Endothelial cell (in vitro differentiated cells): ENCODE measurements at regions not wholly inside any gene's neighbourhood (a gene's known extent, or its start where the extent isn't known, plus 50 kb on each side); places are given as distances from the start of the nearest gene placed in this dataset.
"Not testable (repeated sequence)": the region's sequence is repeated elsewhere in the genome, so short reads cannot be mapped to it uniquely, and the experiment has no call there.

ENCODE experiments used
- DNase-seq: peaks from one replicate; pipeline ENCODE4 v3.0.0; 2021; ENCODE audit warnings: low spot score
- H3K27ac Mint-ChIP-seq: one replicate; pipeline ENCODE4 v1.8.0; 2021; ENCODE audit warnings: mixed read lengths, inconsistent platforms; ENCODE audit not compliant: unreplicated experiment
- H3K27me3 Mint-ChIP-seq: one replicate; pipeline ENCODE4 v1.8.0; 2021; ENCODE audit warnings: mild to moderate bottlenecking, moderate library complexity, mixed read lengths, inconsistent platforms; ENCODE audit not compliant: unreplicated experiment
- H3K36me3 Mint-ChIP-seq: one replicate; pipeline ENCODE4 v1.8.0; 2021; ENCODE audit warnings: mild to moderate bottlenecking, low read depth, mixed read lengths, inconsistent platforms; ENCODE audit not compliant: unreplicated experiment
- H3K4me1 Mint-ChIP-seq: one replicate; pipeline ENCODE4 v1.8.0; 2021; ENCODE audit warnings: mild to moderate bottlenecking, mixed read lengths, inconsistent platforms; ENCODE audit not compliant: unreplicated experiment
- H3K4me3 Mint-ChIP-seq: one replicate; pipeline ENCODE4 v1.8.0; 2021; ENCODE audit warnings: mild to moderate bottlenecking, mixed read lengths, inconsistent platforms; ENCODE audit not compliant: unreplicated experiment
- H3K9me3 Mint-ChIP-seq: one replicate; pipeline ENCODE4 v1.8.0; 2021; ENCODE audit warnings: mixed read lengths, inconsistent platforms; ENCODE audit not compliant: unreplicated experiment
- TF ChIP-seq, protein P1 (sequence below): fragments of 200-600 bp; sonication (generic); IDR thresholded peaks from one replicate; pipeline ENCODE4 v1.5.0; 2021; ENCODE audit warnings: antibody characterized with exemption; ENCODE audit not compliant: unreplicated experiment

- DNase-seq: no peak
- no peak overlapping the region for H3K4me3 Mint-ChIP-seq
- no peaks in the 10 kb centered on the region for H3K36me3 Mint-ChIP-seq
- H3K4me1 Mint-ChIP-seq: peaks cover 3% of the 10 kb centered on the region
- no peak overlapping the region for H3K27ac Mint-ChIP-seq
- no peaks in the 10 kb centered on the region for H3K27me3 Mint-ChIP-seq
- TF ChIP-seq, protein P1, sequence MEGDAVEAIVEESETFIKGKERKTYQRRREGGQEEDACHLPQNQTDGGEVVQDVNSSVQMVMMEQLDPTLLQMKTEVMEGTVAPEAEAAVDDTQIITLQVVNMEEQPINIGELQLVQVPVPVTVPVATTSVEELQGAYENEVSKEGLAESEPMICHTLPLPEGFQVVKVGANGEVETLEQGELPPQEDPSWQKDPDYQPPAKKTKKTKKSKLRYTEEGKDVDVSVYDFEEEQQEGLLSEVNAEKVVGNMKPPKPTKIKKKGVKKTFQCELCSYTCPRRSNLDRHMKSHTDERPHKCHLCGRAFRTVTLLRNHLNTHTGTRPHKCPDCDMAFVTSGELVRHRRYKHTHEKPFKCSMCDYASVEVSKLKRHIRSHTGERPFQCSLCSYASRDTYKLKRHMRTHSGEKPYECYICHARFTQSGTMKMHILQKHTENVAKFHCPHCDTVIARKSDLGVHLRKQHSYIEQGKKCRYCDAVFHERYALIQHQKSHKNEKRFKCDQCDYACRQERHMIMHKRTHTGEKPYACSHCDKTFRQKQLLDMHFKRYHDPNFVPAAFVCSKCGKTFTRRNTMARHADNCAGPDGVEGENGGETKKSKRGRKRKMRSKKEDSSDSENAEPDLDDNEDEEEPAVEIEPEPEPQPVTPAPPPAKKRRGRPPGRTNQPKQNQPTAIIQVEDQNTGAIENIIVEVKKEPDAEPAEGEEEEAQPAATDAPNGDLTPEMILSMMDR: no peak
- no peaks in the 10 kb centered on the region for H3K9me3 Mint-ChIP-seq
These were observed 61.9 kb upstream of the ADGRL2 start for GRCh38 chr1:81738875-81739274.

DNA sequence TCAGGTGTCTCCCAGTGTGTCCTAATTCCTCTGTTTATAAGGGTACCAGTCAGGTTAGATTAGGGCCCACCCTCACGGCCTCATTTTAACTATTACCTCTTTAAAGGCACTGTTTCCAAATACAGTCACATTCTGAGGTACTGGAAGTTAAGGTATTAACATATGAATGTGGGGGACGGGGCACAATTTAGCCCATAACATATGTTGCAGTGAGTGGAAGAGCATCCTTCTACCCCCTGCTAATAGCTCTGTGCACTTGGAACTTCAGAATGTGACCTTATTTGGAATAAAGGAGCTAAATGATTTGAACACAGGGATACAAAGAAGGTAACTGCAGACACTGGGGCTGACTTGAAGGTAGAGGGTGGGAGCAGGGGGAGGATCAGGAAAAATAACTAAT lies 67.3 kb upstream of the ADGRL2 start:
- DNase-seq: no peak
- Mint-ChIP-seq H3K9me3 (no peaks in the 10 kb centered on the region), H3K4me3 (no peak overlapping the region), H3K27ac (no peak overlapping the region), H3K4me1 (no peaks in the 10 kb centered on the region), H3K36me3 (no peaks in the 10 kb centered on the region), H3K27me3 (no peaks in the 10 kb centered on the region)
- TF ChIP-seq, protein P1: no peak

GRCh38 chr1:81731989-81732388 lies 68.7 kb upstream of the ADGRL2 start:
- DNase-seq: no peak
- TF ChIP-seq, protein P1: no peak
- no peaks in the 10 kb centered on the region for H3K9me3 Mint-ChIP-seq
- H3K36me3 Mint-ChIP-seq: no peaks in the 10 kb centered on the region
- no peak overlapping the region for H3K4me3 Mint-ChIP-seq
- no peak overlapping the region for H3K27ac Mint-ChIP-seq
- H3K27me3 Mint-ChIP-seq: no peaks in the 10 kb centered on the region
- H3K4me1 Mint-ChIP-seq: no peaks in the 10 kb centered on the region

DNA sequence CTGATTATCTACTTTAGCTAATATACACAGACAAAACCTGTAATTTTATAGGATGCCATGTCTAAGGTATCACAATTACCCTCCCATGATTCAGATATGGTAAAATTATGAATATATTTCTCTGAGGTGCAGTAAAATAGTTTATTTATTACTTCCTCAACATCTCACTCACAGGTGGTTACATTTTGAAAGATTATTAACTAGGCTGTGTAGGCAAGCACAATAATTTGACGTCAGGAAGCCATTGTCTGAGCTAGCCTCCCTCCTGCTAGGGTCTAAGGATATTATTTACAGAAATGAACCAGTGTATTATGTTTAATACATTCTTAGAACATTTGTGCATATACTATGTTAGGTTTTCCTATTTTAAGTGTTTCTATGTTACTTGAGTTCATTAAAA lies 69.9 kb upstream of the ADGRL2 start:
- H3K4me3 Mint-ChIP-seq: no peak overlapping the region

GRCh38 chr1:81730299-81730698 lies 70.4 kb upstream of the ADGRL2 start:
- H3K27ac Mint-ChIP-seq, H3K36me3 Mint-ChIP-seq, H3K27me3 Mint-ChIP-seq, DNase-seq, H3K4me3 Mint-ChIP-seq, H3K4me1 Mint-ChIP-seq, H3K9me3 Mint-ChIP-seq: not testable (repeated sequence)

More for the DNA sequence above, 69.9 kb upstream of the ADGRL2 start:
- Mint-ChIP-seq H3K4me1 (no peaks in the 10 kb centered on the region), H3K27ac (no peak overlapping the region), H3K27me3 (no peaks in the 10 kb centered on the region), H3K9me3 (no peaks in the 10 kb centered on the region), H3K36me3 (no peaks in the 10 kb centered on the region)
- TF ChIP-seq, protein P1: no peak
- no peak for DNase-seq

DNA sequence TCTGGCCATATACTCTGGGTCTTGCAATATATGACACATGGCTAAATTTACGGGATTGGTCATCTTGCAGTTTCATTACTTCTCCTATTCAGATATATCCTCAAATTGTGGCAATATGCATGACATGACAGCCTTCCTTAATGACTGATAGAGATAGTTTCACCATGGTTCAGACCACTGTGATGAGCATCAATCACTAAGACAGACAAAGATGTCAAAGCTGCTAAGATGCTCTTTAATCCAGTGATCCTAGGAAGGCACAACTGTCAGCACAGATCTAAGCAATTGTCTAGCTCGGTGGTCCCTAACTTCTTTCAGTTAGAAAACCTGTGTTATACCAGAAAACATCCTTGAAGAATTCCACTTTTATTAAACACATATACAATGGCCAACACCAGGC lies 70.9 kb upstream of the ADGRL2 start:
- H3K36me3 Mint-ChIP-seq: no peaks in the 10 kb centered on the region
- no peak for DNase-seq
- H3K9me3 Mint-ChIP-seq: no peaks in the 10 kb centered on the region
- no peak overlapping the region for H3K4me3 Mint-ChIP-seq
- H3K4me1 Mint-ChIP-seq: no peaks in the 10 kb centered on the region
- no peak overlapping the region for H3K27ac Mint-ChIP-seq
- TF ChIP-seq, protein P1: no peak
- no peaks in the 10 kb centered on the region for H3K27me3 Mint-ChIP-seq
